ENCODE measurements at regions not wholly inside any gene's neighbourhood (a gene's known extent, or its start where the extent isn't known, plus 50 kb on each side); places are given as distances from the start of the nearest gene placed in this dataset.

DNA sequence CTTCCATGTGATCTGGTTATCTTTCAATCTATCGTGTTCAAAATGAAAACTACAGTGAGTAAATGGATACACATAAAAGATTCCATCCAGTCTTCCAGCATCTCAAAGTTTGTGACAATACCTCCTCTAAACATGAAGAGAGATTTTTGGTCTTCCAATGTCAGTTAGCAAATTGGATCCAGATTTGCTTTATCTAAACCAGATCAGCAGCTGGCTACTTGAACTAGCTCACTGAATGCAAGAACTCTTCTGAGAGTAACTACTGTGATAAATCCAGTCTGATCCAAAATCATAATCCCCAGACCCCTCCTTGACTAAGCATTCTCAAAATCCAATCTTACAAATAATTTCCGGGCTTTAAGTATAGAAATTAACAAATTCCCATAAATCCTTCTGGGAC lies 2177.9 kb upstream of the C9orf72 start:
- TF ChIP-seq, protein P1, sequence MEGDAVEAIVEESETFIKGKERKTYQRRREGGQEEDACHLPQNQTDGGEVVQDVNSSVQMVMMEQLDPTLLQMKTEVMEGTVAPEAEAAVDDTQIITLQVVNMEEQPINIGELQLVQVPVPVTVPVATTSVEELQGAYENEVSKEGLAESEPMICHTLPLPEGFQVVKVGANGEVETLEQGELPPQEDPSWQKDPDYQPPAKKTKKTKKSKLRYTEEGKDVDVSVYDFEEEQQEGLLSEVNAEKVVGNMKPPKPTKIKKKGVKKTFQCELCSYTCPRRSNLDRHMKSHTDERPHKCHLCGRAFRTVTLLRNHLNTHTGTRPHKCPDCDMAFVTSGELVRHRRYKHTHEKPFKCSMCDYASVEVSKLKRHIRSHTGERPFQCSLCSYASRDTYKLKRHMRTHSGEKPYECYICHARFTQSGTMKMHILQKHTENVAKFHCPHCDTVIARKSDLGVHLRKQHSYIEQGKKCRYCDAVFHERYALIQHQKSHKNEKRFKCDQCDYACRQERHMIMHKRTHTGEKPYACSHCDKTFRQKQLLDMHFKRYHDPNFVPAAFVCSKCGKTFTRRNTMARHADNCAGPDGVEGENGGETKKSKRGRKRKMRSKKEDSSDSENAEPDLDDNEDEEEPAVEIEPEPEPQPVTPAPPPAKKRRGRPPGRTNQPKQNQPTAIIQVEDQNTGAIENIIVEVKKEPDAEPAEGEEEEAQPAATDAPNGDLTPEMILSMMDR (IDR thresholded peaks at IDR 0.05), result no peak
- H3K27me3 ChIP-seq, result no peaks in the 10 kb centered on the region
- no peak overlapping the region for H3K27ac ChIP-seq
- ATAC-seq (no peak), DNase-seq (no peak)
- H3K4me1 ChIP-seq, result no peaks in the 10 kb centered on the region
- no peak overlapping the region for H3K4me3 ChIP-seq
- intact Hi-C loops (cut with DNase I), result no loop called here
- no peaks in the 10 kb centered on the region for H3K36me3 ChIP-seq
- no peaks in the 10 kb centered on the region for H3K9me3 ChIP-seq

- H3K9me3 ChIP-seq, result no peaks in the 10 kb centered on the region
- DNase-seq, result no peak
- intact Hi-C loops (cut with DNase I), result no loop called here
- H3K27me3 ChIP-seq, result no peaks in the 10 kb centered on the region
- H3K36me3 ChIP-seq, result no peaks in the 10 kb centered on the region
- no peaks in the 10 kb centered on the region for H3K4me1 ChIP-seq
- H3K4me3 ChIP-seq, result no peak overlapping the region
- TF ChIP-seq, protein P1 (IDR thresholded peaks at IDR 0.05), result no peak
- ATAC-seq, result no peak
- no peak overlapping the region for H3K27ac ChIP-seq
Measured at GRCh38 chr9:29753638-29754037, 2180.4 kb upstream of the C9orf72 start.

DNA sequence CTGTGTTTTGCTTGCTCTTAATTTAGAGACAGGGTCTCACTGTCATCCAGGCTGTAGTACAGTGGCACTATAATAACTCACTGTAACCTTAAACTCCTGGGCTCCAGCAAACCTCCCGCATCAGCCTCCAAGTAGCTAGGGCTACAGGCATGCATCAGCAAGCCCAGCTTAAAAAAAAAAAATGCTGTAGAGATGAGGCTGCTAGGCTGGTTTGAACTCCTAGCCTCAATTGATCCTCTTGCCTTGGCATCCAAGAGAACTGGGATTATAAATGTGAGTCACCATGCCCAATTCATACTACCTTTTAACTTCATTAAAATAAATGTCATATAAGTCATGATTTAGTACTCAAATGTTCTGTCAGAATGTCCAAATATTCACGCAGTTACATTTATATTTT lies 2195.7 kb upstream of the C9orf72 start:
- Histone ChIP-seq H3K27me3 (no peaks in the 10 kb centered on the region), H3K27ac (no peak overlapping the region), H3K9me3 (no peaks in the 10 kb centered on the region), H3K4me3 (no peak overlapping the region), H3K4me1 (no peaks in the 10 kb centered on the region), H3K36me3 (no peaks in the 10 kb centered on the region)
- intact Hi-C loops (cut with DNase I), result no loop called here
- no peak for DNase-seq
- ATAC-seq, result no peak
- TF ChIP-seq, protein P1 (IDR thresholded peaks at IDR 0.05), result no peak

GRCh38 chr9:29773676-29774075 lies 2200.4 kb upstream of the C9orf72 start:
- no peak overlapping the region for H3K27ac ChIP-seq
- no peak overlapping the region for H3K4me3 ChIP-seq
- no peaks in the 10 kb centered on the region for H3K27me3 ChIP-seq
- TF ChIP-seq, protein P1 (IDR thresholded peaks at IDR 0.05), result no peak
- intact Hi-C loops (cut with DNase I), result no loop called here
- H3K36me3 ChIP-seq, result no peaks in the 10 kb centered on the region
- no peaks in the 10 kb centered on the region for H3K9me3 ChIP-seq
- no peaks in the 10 kb centered on the region for H3K4me1 ChIP-seq
- DNase-seq, result no peak
- ATAC-seq, result no peak

- DNase-seq (no peak), ATAC-seq (no peak)
- Histone ChIP-seq H3K27ac (no peak overlapping the region), H3K36me3 (no peaks in the 10 kb centered on the region), H3K4me3 (no peak overlapping the region), H3K9me3 (no peaks in the 10 kb centered on the region), H3K4me1 (no peaks in the 10 kb centered on the region), H3K27me3 (no peaks in the 10 kb centered on the region)
- TF ChIP-seq, protein P1 (IDR thresholded peaks at IDR 0.05), result no peak
- intact Hi-C loops (cut with DNase I), result no loop called here
Measured at GRCh38 chr9:29775491-29775890, 2202.2 kb upstream of the C9orf72 start.

GRCh38 chr9:29778281-29778849 lies 2205.1 kb upstream of the C9orf72 start:
- Histone ChIP-seq H3K4me3 (no peak overlapping the region), H3K9me3 (no peaks in the 10 kb centered on the region), H3K4me1 (no peaks in the 10 kb centered on the region), H3K36me3 (no peaks in the 10 kb centered on the region), H3K27ac (no peak overlapping the region), H3K27me3 (no peaks in the 10 kb centered on the region)
- ATAC-seq (peak; percentile 47), DNase-seq (no peak)
- TF ChIP-seq, protein P1 (IDR thresholded peaks at IDR 0.05), result no peak
- intact Hi-C loops (cut with DNase I), result no loop called here
